Fibroblast of villous mesenchyme (primary cell): ENCODE measurements at regions not wholly inside any gene's neighbourhood (a gene's known extent, or its start where the extent isn't known, plus 50 kb on each side); places are given as distances from the start of the nearest gene placed in this dataset.
A peak's percentile ranks its signal among the peaks of the same experiment; 100 is the strongest.

Source experiments
- DNase-seq: peaks from one replicate; pipeline ENCODE4 v3.0.0-alpha.2; 2010; ENCODE audit warnings: low read depth
- H3K4me3 ChIP-seq: 2 replicates; pipeline ENCODE4 v1.5.1; 2011; ENCODE audit warnings: low read depth, mild to moderate bottlenecking, low read length
- CTCF ChIP-seq: IDR thresholded peaks from 2 replicates; pipeline ENCODE4 v1.5.1; 2012; ENCODE audit warnings: low read depth, mild to moderate bottlenecking, low read length; ENCODE audit not compliant: insufficient read depth

GRCh38 chr6:92376691-92377090 is 1042.7 kb downstream of the EPHA7 start:
- TF ChIP-seq CTCF, result no peak
- peak; percentile 19 for DNase-seq

GRCh38 chr6:92371211-92372208 is 1047.8 kb downstream of the EPHA7 start:
- no peak overlapping the region for H3K4me3 ChIP-seq
- DNase-seq, result no peak
- TF ChIP-seq CTCF, result no peak

More at GRCh38 chr6:92376691-92377090, 1042.7 kb downstream of the EPHA7 start:
- H3K4me3 ChIP-seq, result no peak overlapping the region

- no peak overlapping the region for H3K4me3 ChIP-seq
- DNase-seq, result no peak
- no peak for TF ChIP-seq CTCF
These were observed 1050.0 kb downstream of the EPHA7 start for GRCh38 chr6:92369309-92369708.

- DNase-seq, result peak; percentile 3
- TF ChIP-seq CTCF, result no peak
- no peak overlapping the region for H3K4me3 ChIP-seq
These were observed 1054.3 kb downstream of the EPHA7 start for GRCh38 chr6:92364948-92365541.

- TF ChIP-seq CTCF, result no peak
- DNase-seq, result no peak
- no peak overlapping the region for H3K4me3 ChIP-seq
These were observed 1056.2 kb downstream of the EPHA7 start for GRCh38 chr6:92363111-92363510.

GRCh38 chr6:92362404-92362803 is 1057.0 kb downstream of the EPHA7 start:
- peak; percentile 45 for DNase-seq
- TF ChIP-seq CTCF, result no peak
- no peak overlapping the region for H3K4me3 ChIP-seq
